ENCODE measurements at regions not wholly inside any gene's neighbourhood (a gene's known extent, or its start where the extent isn't known, plus 50 kb on each side); places are given as distances from the start of the nearest gene placed in this dataset.

GRCh38 chr1:80910426-80910825, 890.3 kb upstream of the ADGRL2 start:
- H3K36me3 ChIP-seq, result no peaks in the 10 kb centered on the region
- H3K27ac ChIP-seq, result no peak overlapping the region
- H3K4me1 ChIP-seq, result no peaks in the 10 kb centered on the region
- no peak overlapping the region for H3K4me3 ChIP-seq
- DNase-seq, result no peak
- no peaks in the 10 kb centered on the region for H3K9me3 ChIP-seq
- H3K27me3 ChIP-seq, result no peaks in the 10 kb centered on the region
- TF ChIP-seq CTCF (IDR thresholded peaks at IDR 0.05), result no peak
- TF ChIP-seq POLR2A (IDR thresholded peaks at IDR 0.05), result no peak

- no peak for DNase-seq
- Histone ChIP-seq H3K27me3 (no peaks in the 10 kb centered on the region), H3K4me3 (no peak overlapping the region), H3K27ac (no peak overlapping the region), H3K36me3 (no peaks in the 10 kb centered on the region), H3K9me3 (no peaks in the 10 kb centered on the region), H3K4me1 (no peaks in the 10 kb centered on the region)
- TF ChIP-seq POLR2A (IDR thresholded peaks at IDR 0.05), result no peak
- no peak for TF ChIP-seq CTCF (IDR thresholded peaks at IDR 0.05)
Measured at GRCh38 chr1:80909172-80909784, 891.5 kb upstream of the ADGRL2 start.

- no peak overlapping the region for H3K27ac ChIP-seq
- TF ChIP-seq POLR2A (IDR thresholded peaks at IDR 0.05), result no peak
- no peak for TF ChIP-seq CTCF (IDR thresholded peaks at IDR 0.05)
- H3K9me3 ChIP-seq, result no peaks in the 10 kb centered on the region
- H3K27me3 ChIP-seq, result no peaks in the 10 kb centered on the region
- no peaks in the 10 kb centered on the region for H3K36me3 ChIP-seq
- no peak overlapping the region for H3K4me3 ChIP-seq
- H3K4me1 ChIP-seq, result no peaks in the 10 kb centered on the region
- no peak for DNase-seq
Measured at GRCh38 chr1:80896781-80897356, 903.9 kb upstream of the ADGRL2 start.

- H3K4me3 ChIP-seq, result no peak overlapping the region
- TF ChIP-seq POLR2A (IDR thresholded peaks at IDR 0.05), result no peak
- TF ChIP-seq CTCF (IDR thresholded peaks at IDR 0.05), result no peak
Measured at GRCh38 chr1:80894921-80895320, 905.8 kb upstream of the ADGRL2 start.

GRCh38 chr1:80893115-80893514, 907.6 kb upstream of the ADGRL2 start:
- Histone ChIP-seq H3K9me3 (no peaks in the 10 kb centered on the region), H3K36me3 (no peaks in the 10 kb centered on the region), H3K27ac (no peak overlapping the region), H3K4me1 (no peaks in the 10 kb centered on the region), H3K27me3 (no peaks in the 10 kb centered on the region), H3K4me3 (no peak overlapping the region)
- no peak for TF ChIP-seq POLR2A (IDR thresholded peaks at IDR 0.05)
- no peak for TF ChIP-seq CTCF (IDR thresholded peaks at IDR 0.05)
- no peak for DNase-seq

More at GRCh38 chr1:80894921-80895320, 905.8 kb upstream of the ADGRL2 start:
- H3K36me3 ChIP-seq, result no peaks in the 10 kb centered on the region
- H3K27me3 ChIP-seq, result no peaks in the 10 kb centered on the region
- H3K27ac ChIP-seq, result no peak overlapping the region
- no peaks in the 10 kb centered on the region for H3K4me1 ChIP-seq
- DNase-seq, result no peak
- no peaks in the 10 kb centered on the region for H3K9me3 ChIP-seq
